Activated naive CD4-positive, alpha-beta T cell treated with anti-CD3 and anti-CD28 coated beads, Interleukin-2, amount 10 ng/mL, durations not matched to agents 7 days and 5 days (primary cell): ENCODE measurements at regions not wholly inside any gene's neighbourhood (a gene's known extent, or its start where the extent isn't known, plus 50 kb on each side); places are given as distances from the start of the nearest gene placed in this dataset.
A peak's percentile ranks its signal among the peaks of the same experiment; 100 is the strongest.

Source experiments
- CTCF ChIA-PET: fragments of 350-600 bp; sonication (Branson Sonifier 250); formaldehyde crosslinking; loops from one replicate; lab custom pipeline; 2021; ENCODE audit warnings: antibody characterized with exemption; lab: Charles Lee
- DNase-seq: peaks from one replicate; pipeline ENCODE4 v3.0.0-alpha.2; 2020
- H3K27ac Mint-ChIP-seq: one replicate; pipeline ENCODE4 v1.8.0; 2021; ENCODE audit warnings: mild to moderate bottlenecking, moderate library complexity, mixed read lengths
- H3K27me3 Mint-ChIP-seq: one replicate; pipeline ENCODE4 v1.8.0; 2021; ENCODE audit warnings: mild to moderate bottlenecking, mixed read lengths
- H3K36me3 Mint-ChIP-seq: one replicate; pipeline ENCODE4 v1.8.0; 2021; ENCODE audit warnings: mixed read lengths
- H3K4me1 Mint-ChIP-seq: one replicate; pipeline ENCODE4 v1.8.0; 2021; ENCODE audit warnings: mixed read lengths
- H3K4me3 Mint-ChIP-seq: one replicate; pipeline ENCODE4 v1.8.0; 2021; ENCODE audit warnings: mild to moderate bottlenecking, moderate library complexity, mixed read lengths
- H3K9me3 Mint-ChIP-seq: one replicate; pipeline ENCODE4 v1.8.0; 2021; ENCODE audit warnings: mixed read lengths

DNA sequence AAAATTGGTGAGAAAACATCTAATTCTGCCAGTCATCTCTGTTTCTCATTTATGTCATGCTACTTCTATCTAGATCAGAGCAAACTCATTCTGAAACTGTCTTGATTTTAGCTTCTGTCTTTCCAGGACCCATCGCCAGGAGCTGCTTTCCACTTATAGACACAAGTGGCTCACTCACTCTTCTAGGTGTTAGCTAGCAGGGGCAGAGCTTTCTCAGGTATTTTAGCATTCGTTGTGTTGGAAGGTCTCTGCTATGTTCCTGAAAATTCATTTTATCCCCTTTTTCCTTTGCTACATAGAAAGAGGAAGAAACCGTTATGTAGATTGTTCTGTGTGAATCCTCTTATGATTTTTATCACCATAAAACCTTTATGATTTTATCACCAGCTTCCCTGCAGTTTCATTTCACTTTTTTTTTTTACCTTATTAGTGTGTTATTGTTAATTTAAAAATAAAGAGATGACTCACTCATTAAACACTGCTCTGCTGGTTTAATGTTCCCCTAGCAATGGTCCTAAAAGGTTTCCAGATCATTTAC is 246.6 kb upstream of the AADAT start:
- Mint-ChIP-seq H3K9me3 (peaks cover 7% of the 10 kb centered on the region), H3K4me3 (no peak overlapping the region), H3K4me1 (no peaks in the 10 kb centered on the region), H3K36me3 (no peaks in the 10 kb centered on the region), H3K27me3 (no peaks in the 10 kb centered on the region), H3K27ac (no peak overlapping the region)
- CTCF ChIA-PET: no interaction called here
- no peak for DNase-seq

DNA sequence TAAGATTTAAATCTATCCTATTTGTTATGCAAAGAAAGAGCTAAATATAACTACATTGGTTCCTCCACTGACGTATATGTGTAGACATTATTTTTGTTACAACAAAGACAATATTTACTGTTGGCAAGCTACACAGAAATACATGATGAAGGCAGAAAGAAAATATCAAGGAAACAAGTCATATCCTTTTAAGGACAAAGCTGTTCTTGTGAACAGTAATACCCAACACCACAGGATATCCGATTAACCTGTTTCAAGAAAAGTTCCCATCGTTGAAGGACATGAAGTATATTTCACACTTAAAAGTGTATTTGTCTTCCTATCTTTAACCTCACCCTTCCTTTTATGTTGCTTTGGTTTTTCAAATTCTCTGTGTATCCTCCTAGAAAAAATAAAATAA is 235.8 kb upstream of the AADAT start:
- H3K4me1 Mint-ChIP-seq: no peaks in the 10 kb centered on the region
- H3K36me3 Mint-ChIP-seq: no peaks in the 10 kb centered on the region
- peaks cover 17% of the 10 kb centered on the region for H3K9me3 Mint-ChIP-seq
- H3K27me3 Mint-ChIP-seq: no peaks in the 10 kb centered on the region
- no peak overlapping the region for H3K4me3 Mint-ChIP-seq
- no peak for DNase-seq
- CTCF ChIA-PET: no interaction called here
- no peak overlapping the region for H3K27ac Mint-ChIP-seq

DNA sequence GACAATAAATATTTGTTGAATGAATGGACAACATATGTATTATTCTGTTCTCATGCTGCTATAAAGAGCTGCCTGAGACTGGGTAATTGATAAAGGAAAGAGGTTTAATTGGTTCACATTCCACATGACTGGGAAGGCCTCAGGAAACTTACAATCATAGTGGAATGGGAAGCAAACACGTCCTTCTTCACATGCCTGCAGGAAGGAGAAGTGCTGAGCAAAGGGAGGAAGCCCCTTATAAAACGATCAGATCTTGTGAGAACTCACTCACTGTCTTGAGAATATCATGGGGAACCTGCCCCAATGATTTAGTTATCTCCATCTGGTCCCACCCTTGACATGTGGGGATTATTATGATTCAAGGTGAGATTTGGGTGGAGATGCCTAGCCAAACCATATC is 233.9 kb upstream of the AADAT start:
- H3K36me3 Mint-ChIP-seq: no peaks in the 10 kb centered on the region
- DNase-seq: no peak
- H3K4me3 Mint-ChIP-seq: no peak overlapping the region
- no peaks in the 10 kb centered on the region for H3K27me3 Mint-ChIP-seq
- H3K27ac Mint-ChIP-seq: no peak overlapping the region
- H3K4me1 Mint-ChIP-seq: no peaks in the 10 kb centered on the region
- peaks cover 16% of the 10 kb centered on the region for H3K9me3 Mint-ChIP-seq
- CTCF ChIA-PET: no interaction called here

- H3K4me3 Mint-ChIP-seq: no peak overlapping the region
- H3K9me3 Mint-ChIP-seq: peaks cover 2% of the 10 kb centered on the region
- no peaks in the 10 kb centered on the region for H3K27me3 Mint-ChIP-seq
- H3K27ac Mint-ChIP-seq: no peak overlapping the region
- CTCF ChIA-PET: no interaction called here
- DNase-seq: no peak
- H3K4me1 Mint-ChIP-seq: no peaks in the 10 kb centered on the region
- no peaks in the 10 kb centered on the region for H3K36me3 Mint-ChIP-seq
Measured at GRCh38 chr4:170307182-170307581, 217.4 kb upstream of the AADAT start.

- CTCF ChIA-PET: no interaction called here
- Mint-ChIP-seq H3K36me3 (no peaks in the 10 kb centered on the region), H3K4me3 (no peak overlapping the region), H3K9me3 (no peaks in the 10 kb centered on the region), H3K27ac (no peak overlapping the region), H3K4me1 (no peaks in the 10 kb centered on the region), H3K27me3 (no peaks in the 10 kb centered on the region)
- DNase-seq: no peak
Measured at GRCh38 chr4:170306208-170306607, 216.5 kb upstream of the AADAT start.

DNA sequence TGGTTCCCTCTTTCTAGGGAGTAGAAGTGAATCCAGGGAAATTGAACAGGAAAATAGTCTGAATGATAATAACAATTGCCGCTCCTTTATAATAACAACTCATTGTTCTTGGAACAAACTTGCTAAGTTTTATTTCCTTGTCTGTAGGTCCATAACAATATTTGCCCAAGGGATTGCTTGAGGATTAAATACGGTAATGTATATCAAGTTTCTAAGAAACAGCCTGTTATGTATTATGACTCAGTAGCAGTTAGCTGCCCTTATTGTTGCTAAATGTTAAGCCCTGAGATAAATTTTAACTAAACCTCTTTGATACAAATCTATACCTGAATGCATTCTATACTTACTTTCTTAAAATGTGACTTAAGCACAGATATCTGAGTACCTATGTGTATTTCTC is 215.9 kb upstream of the AADAT start:
- no peaks in the 10 kb centered on the region for H3K9me3 Mint-ChIP-seq
- no peaks in the 10 kb centered on the region for H3K27me3 Mint-ChIP-seq
- H3K27ac Mint-ChIP-seq: no peak overlapping the region
- no peaks in the 10 kb centered on the region for H3K36me3 Mint-ChIP-seq
- H3K4me3 Mint-ChIP-seq: no peak overlapping the region
- CTCF ChIA-PET: no interaction called here
- no peak for DNase-seq
- H3K4me1 Mint-ChIP-seq: no peaks in the 10 kb centered on the region

GRCh38 chr4:170281027-170281426 is 191.3 kb upstream of the AADAT start:
- CTCF ChIA-PET: no interaction called here
- H3K9me3 Mint-ChIP-seq: no peaks in the 10 kb centered on the region

GRCh38 chr4:170278460-170278859 is 188.7 kb upstream of the AADAT start:
- Mint-ChIP-seq H3K9me3 (no peaks in the 10 kb centered on the region), H3K4me1 (no peaks in the 10 kb centered on the region), H3K36me3 (no peaks in the 10 kb centered on the region), H3K4me3 (no peak overlapping the region), H3K27ac (no peak overlapping the region), H3K27me3 (no peaks in the 10 kb centered on the region)
- CTCF ChIA-PET: interaction anchor here (1.5 kb wide), 1 partner anchor 19 kb away, joined by 4 read pairs; no protein-coding TSS in a partner anchor
- DNase-seq: no peak

More at GRCh38 chr4:170281027-170281426, 191.3 kb upstream of the AADAT start:
- Mint-ChIP-seq H3K4me1 (no peaks in the 10 kb centered on the region), H3K4me3 (no peak overlapping the region), H3K27me3 (no peaks in the 10 kb centered on the region), H3K36me3 (no peaks in the 10 kb centered on the region), H3K27ac (no peak overlapping the region)
- DNase-seq: no peak

GRCh38 chr4:170274616-170275015 is 184.9 kb upstream of the AADAT start:
- no peak overlapping the region for H3K4me3 Mint-ChIP-seq
- no peaks in the 10 kb centered on the region for H3K36me3 Mint-ChIP-seq
- DNase-seq: no peak
- H3K27ac Mint-ChIP-seq: no peak overlapping the region
- H3K4me1 Mint-ChIP-seq: no peaks in the 10 kb centered on the region
- H3K9me3 Mint-ChIP-seq: no peaks in the 10 kb centered on the region
- H3K27me3 Mint-ChIP-seq: no peaks in the 10 kb centered on the region
- CTCF ChIA-PET: no interaction called here

DNA sequence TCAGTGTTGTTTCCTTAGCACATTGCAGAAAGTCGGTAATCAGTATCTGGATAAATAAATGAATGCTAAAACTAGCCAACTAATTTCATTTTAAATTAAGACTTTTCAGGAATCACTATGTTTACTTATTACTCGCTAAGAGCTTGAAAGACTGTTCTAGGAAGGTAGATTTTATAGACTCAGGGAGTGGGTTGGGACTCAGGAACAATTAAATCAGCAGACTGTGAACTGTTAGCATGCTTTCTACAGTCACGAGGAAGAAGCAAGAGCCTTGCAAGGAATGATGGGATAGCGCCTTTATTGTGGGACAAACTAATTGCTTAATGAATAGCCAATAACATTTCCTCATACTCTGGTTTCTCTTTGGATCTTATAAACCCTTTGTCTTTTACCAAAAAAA is 183.2 kb upstream of the AADAT start:
- Mint-ChIP-seq H3K4me3 (no peak overlapping the region), H3K27me3 (no peaks in the 10 kb centered on the region), H3K9me3 (no peaks in the 10 kb centered on the region), H3K4me1 (no peaks in the 10 kb centered on the region), H3K27ac (no peak overlapping the region), H3K36me3 (no peaks in the 10 kb centered on the region)
- no peak for DNase-seq
- CTCF ChIA-PET: no interaction called here

- Mint-ChIP-seq H3K4me1 (no peaks in the 10 kb centered on the region), H3K9me3 (no peaks in the 10 kb centered on the region), H3K27me3 (no peaks in the 10 kb centered on the region), H3K36me3 (no peaks in the 10 kb centered on the region), H3K27ac (no peak overlapping the region), H3K4me3 (no peak overlapping the region)
- CTCF ChIA-PET: interaction anchor here (1.2 kb wide), 1 partner anchor 13 kb away, joined by 6 read pairs; no protein-coding TSS in a partner anchor
- DNase-seq: no peak
Measured at GRCh38 chr4:170271723-170272122, 182.0 kb upstream of the AADAT start.

- H3K27me3 Mint-ChIP-seq: no peaks in the 10 kb centered on the region
- CTCF ChIA-PET: interaction anchor here (1.2 to 1.6 kb wide), 2 partner anchors 11 to 12 kb away, joined by 6 to 12 read pairs; no protein-coding TSS in a partner anchor
- no peak overlapping the region for H3K4me3 Mint-ChIP-seq
- DNase-seq: no peak
- H3K36me3 Mint-ChIP-seq: no peaks in the 10 kb centered on the region
- H3K9me3 Mint-ChIP-seq: no peaks in the 10 kb centered on the region
- H3K4me1 Mint-ChIP-seq: no peaks in the 10 kb centered on the region
- H3K27ac Mint-ChIP-seq: no peak overlapping the region
Measured at GRCh38 chr4:170270628-170271027, 180.9 kb upstream of the AADAT start.

DNA sequence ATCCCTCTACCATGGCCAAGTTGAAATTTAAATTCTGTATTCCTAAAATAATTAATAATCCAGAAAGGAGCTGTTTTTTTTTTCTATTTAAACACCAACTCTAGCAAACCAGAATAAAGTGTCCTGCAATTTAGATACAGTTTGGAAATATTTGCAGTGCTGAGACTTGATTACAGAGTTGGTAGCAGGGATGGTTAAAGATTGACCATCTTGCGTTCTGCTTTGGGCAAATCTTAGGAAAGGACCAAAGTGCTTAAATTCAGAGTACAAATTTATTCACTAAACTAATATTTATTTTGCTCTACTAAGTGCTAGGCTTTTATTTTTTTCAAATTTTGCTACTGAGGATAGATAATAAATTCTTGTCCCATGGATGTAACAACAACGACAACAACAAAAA is 180.2 kb upstream of the AADAT start:
- no peak for DNase-seq
- CTCF ChIA-PET: interaction anchor here (1.6 kb wide), 1 partner anchor 10 kb away, joined by 12 read pairs; no protein-coding TSS in a partner anchor

GRCh38 chr4:170259631-170260153 is 169.9 kb upstream of the AADAT start:
- CTCF ChIA-PET: interaction anchor here (0.5 to 3.4 kb wide), 13 partner anchors 10 to 604 kb away, joined by 3 to 16 read pairs (median 4); no protein-coding TSS in a partner anchor
- H3K27ac Mint-ChIP-seq: no peak overlapping the region
- H3K4me3 Mint-ChIP-seq: no peak overlapping the region
- DNase-seq: peak; percentile 59
- no peaks in the 10 kb centered on the region for H3K36me3 Mint-ChIP-seq
- peaks cover 1% of the 10 kb centered on the region for H3K9me3 Mint-ChIP-seq
- H3K4me1 Mint-ChIP-seq: no peaks in the 10 kb centered on the region
- H3K27me3 Mint-ChIP-seq: no peaks in the 10 kb centered on the region

More for the DNA sequence above, 180.2 kb upstream of the AADAT start:
- Mint-ChIP-seq H3K9me3 (no peaks in the 10 kb centered on the region), H3K4me3 (no peak overlapping the region), H3K4me1 (no peaks in the 10 kb centered on the region), H3K27me3 (no peaks in the 10 kb centered on the region), H3K36me3 (no peaks in the 10 kb centered on the region), H3K27ac (no peak overlapping the region)

GRCh38 chr4:170256807-170257206 is 167.1 kb upstream of the AADAT start:
- H3K9me3 Mint-ChIP-seq: peaks cover 1% of the 10 kb centered on the region
- no peaks in the 10 kb centered on the region for H3K4me1 Mint-ChIP-seq
- H3K27me3 Mint-ChIP-seq: no peaks in the 10 kb centered on the region
- no peaks in the 10 kb centered on the region for H3K36me3 Mint-ChIP-seq
- no peak overlapping the region for H3K4me3 Mint-ChIP-seq
- DNase-seq: no peak
- CTCF ChIA-PET: no interaction called here
- H3K27ac Mint-ChIP-seq: no peak overlapping the region
